GM10266 (cell line): ENCODE measurements at regions not wholly inside any gene's neighbourhood (a gene's known extent, or its start where the extent isn't known, plus 50 kb on each side); places are given as distances from the start of the nearest gene placed in this dataset.

Experiments used
- DNase-seq: peaks from one replicate; pipeline ENCODE4 v3.0.0; 2012; ENCODE audit errors: extremely low spot score
- CTCF ChIP-seq: IDR thresholded peaks from 2 replicates; pipeline ENCODE4 v1.5.1; 2012; ENCODE audit warnings: mild to moderate bottlenecking, low read depth; ENCODE audit not compliant: control insufficient read depth, insufficient read depth; ENCODE audit errors: missing control alignments

GRCh38 chr7:340979-341694 is 51.2 kb downstream of the FOXL3 start:
- DNase-seq, result no peak
- TF ChIP-seq CTCF, result no peak

GRCh38 chr7:341841-342638 is 52.1 kb downstream of the FOXL3 start:
- no peak for TF ChIP-seq CTCF
- DNase-seq, result no peak

- DNase-seq, result no peak
- no peak for TF ChIP-seq CTCF
Measured at GRCh38 chr7:342681-343216, 52.8 kb downstream of the FOXL3 start.

GRCh38 chr7:343227-343822 is 53.4 kb downstream of the FOXL3 start:
- no peak for TF ChIP-seq CTCF
- no peak for DNase-seq

- no peak for TF ChIP-seq CTCF
- no peak for DNase-seq
Measured at GRCh38 chr7:343864-344607, 54.1 kb downstream of the FOXL3 start.

GRCh38 chr7:344608-344994 is 54.6 kb downstream of the FOXL3 start:
- DNase-seq, result no peak
- no peak for TF ChIP-seq CTCF
